Smooth muscle cell (in vitro differentiated cells): ENCODE measurements at regions not wholly inside any gene's neighbourhood (a gene's known extent, or its start where the extent isn't known, plus 50 kb on each side); places are given as distances from the start of the nearest gene placed in this dataset.
"Not testable (repeated sequence)": the region's sequence is repeated elsewhere in the genome, so short reads cannot be mapped to it uniquely, and the experiment has no call there.

ENCODE experiments used
- DNase-seq: peaks from one replicate; lab custom pipeline; 2025; ENCODE audit not compliant: unreplicated experiment; lab: John Stamatoyannopoulos, UW
- H2AFZ ChIP-seq: fragments of 200-600 bp; sonication (generic); 2 replicates; pipeline ENCODE4 v1.6.0; 2016; ENCODE audit warnings: antibody characterized with exemption, low read depth, mild to moderate bottlenecking
- H3F3A ChIP-seq: fragments of 200-600 bp; sonication (generic); 2 replicates; pipeline ENCODE4 v1.6.0; 2017; ENCODE audit warnings: antibody characterized with exemption, low read depth
- H3K27ac ChIP-seq: fragments of 200-600 bp; sonication (generic); 2 replicates; pipeline ENCODE4 v1.5.1; 2016; ENCODE audit warnings: low read depth, mild to moderate bottlenecking
- H3K27me3 ChIP-seq: fragments of 200-600 bp; sonication (generic); 2 replicates; pipeline ENCODE4 v1.6.1; 2016; ENCODE audit warnings: low read depth, mild to moderate bottlenecking
- H3K36me3 ChIP-seq: fragments of 200-600 bp; sonication (generic); 2 replicates; pipeline ENCODE4 v1.5.1; 2016; ENCODE audit warnings: low read depth
- H3K4me1 ChIP-seq: fragments of 200-600 bp; sonication (generic); 2 replicates; pipeline ENCODE4 v1.5.1; 2016; ENCODE audit warnings: low read depth
- H3K4me2 ChIP-seq: fragments of 200-600 bp; sonication (generic); 2 replicates; pipeline ENCODE4 v1.6.0; 2016; ENCODE audit warnings: mild to moderate bottlenecking
- H3K4me3 ChIP-seq: fragments of 200-600 bp; sonication (generic); 2 replicates; pipeline ENCODE4 v1.5.1; 2016; ENCODE audit warnings: mild to moderate bottlenecking
- H3K79me2 ChIP-seq: fragments of 200-600 bp; sonication (generic); 2 replicates; pipeline ENCODE4 v1.6.0; 2016; ENCODE audit warnings: low read depth, mild to moderate bottlenecking
- H3K9ac ChIP-seq: fragments of 200-600 bp; sonication (generic); 2 replicates; pipeline ENCODE4 v1.6.0; 2016; ENCODE audit warnings: low read depth
- H3K9me3 ChIP-seq: fragments of 200-600 bp; sonication (generic); replicated peaks from 2 replicates; pipeline ENCODE4 v1.5.1; 2016; ENCODE audit warnings: low read depth
- H4K20me1 ChIP-seq: fragments of 200-600 bp; sonication (generic); 2 replicates; pipeline ENCODE4 v1.6.0; 2016; ENCODE audit warnings: low read depth
- WGBS: methylation state at CpG from one replicate; pipeline ENCODE4 v1.1.7; 2016; ENCODE audit warnings: low lambda C conversion rate; 5-methylcytosine and 5-hydroxymethylcytosine counted together
- TF ChIP-seq, protein P1 (sequence below): fragments of 200-600 bp; sonication (generic); IDR thresholded peaks from 2 replicates; pipeline ENCODE4 v1.5.1; 2017; ENCODE audit warnings: borderline replicate concordance, mild to moderate bottlenecking, antibody characterized with exemption; ENCODE audit not compliant: insufficient read depth, poor library complexity, severe bottlenecking

- Histone ChIP-seq H2AFZ (no peak overlapping the region), H3F3A (no peaks in the 10 kb centered on the region), H3K79me2 (no peaks in the 10 kb centered on the region), H3K4me3 (no peak overlapping the region), H3K27me3 (no peaks in the 10 kb centered on the region), H3K9me3 (no peaks in the 10 kb centered on the region), H4K20me1 (no peaks in the 10 kb centered on the region), H3K4me2 (no peak overlapping the region), H3K4me1 (no peaks in the 10 kb centered on the region), H3K36me3 (no peaks in the 10 kb centered on the region), H3K9ac (no peak overlapping the region), H3K27ac (no peak overlapping the region)
- DNase-seq, result no peak
- TF ChIP-seq, protein P1, sequence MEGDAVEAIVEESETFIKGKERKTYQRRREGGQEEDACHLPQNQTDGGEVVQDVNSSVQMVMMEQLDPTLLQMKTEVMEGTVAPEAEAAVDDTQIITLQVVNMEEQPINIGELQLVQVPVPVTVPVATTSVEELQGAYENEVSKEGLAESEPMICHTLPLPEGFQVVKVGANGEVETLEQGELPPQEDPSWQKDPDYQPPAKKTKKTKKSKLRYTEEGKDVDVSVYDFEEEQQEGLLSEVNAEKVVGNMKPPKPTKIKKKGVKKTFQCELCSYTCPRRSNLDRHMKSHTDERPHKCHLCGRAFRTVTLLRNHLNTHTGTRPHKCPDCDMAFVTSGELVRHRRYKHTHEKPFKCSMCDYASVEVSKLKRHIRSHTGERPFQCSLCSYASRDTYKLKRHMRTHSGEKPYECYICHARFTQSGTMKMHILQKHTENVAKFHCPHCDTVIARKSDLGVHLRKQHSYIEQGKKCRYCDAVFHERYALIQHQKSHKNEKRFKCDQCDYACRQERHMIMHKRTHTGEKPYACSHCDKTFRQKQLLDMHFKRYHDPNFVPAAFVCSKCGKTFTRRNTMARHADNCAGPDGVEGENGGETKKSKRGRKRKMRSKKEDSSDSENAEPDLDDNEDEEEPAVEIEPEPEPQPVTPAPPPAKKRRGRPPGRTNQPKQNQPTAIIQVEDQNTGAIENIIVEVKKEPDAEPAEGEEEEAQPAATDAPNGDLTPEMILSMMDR, result no peak
- 58% methylated on average over 1 of the region's 1 CpG for WGBS
These were observed 255.2 kb downstream of the MDFIC start for GRCh38 chr7:115177103-115177502.

GRCh38 chr7:115172397-115172796 is 250.5 kb downstream of the MDFIC start:
- not testable (repeated sequence) for H4K20me1 ChIP-seq, H3K4me3 ChIP-seq, H3K9me3 ChIP-seq, H3K36me3 ChIP-seq, H3K79me2 ChIP-seq, H3K27ac ChIP-seq, H3K27me3 ChIP-seq, H3K9ac ChIP-seq, DNase-seq, H3F3A ChIP-seq, H3K4me1 ChIP-seq, H2AFZ ChIP-seq, H3K4me2 ChIP-seq
- WGBS, result 89% methylated on average over 8 of the region's 8 CpGs

DNA sequence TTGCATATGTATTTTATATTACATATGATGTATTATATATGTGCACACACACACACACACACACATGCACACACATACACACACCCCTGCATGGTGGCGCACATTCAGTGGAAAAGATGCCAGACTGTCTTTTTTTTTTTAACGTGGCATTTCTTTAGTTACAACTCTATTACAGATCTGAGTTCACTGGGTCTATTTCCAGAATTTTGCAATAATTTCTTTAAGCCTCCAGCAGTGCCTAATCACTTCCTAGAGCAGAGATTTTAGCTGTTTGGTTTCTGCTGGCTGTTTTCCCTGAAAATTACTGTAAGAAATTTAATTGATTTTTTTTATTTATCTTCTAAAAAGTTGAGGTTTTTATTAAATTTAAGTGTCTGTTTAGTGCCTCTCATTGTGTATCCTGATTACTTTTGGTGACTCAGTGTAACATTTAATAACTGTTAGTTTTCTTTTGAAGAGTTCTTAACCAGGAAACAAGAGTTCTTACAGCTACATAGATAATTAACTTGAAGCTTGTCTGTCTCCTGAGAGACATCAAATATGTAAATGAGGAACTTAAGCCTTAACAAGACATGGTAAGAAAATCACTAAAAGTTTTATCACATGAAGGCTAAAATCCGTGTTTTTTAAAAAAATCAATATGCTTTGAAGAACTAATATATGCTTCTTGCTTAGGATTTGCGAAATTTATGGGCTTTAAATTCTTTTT is 232.0 kb downstream of the MDFIC start:
- DNase-seq, result no peak
- WGBS, result 57% methylated on average over 4 of the region's 4 CpGs
- H2AFZ ChIP-seq, result peak overlapping the region; percentile 65
- peak overlapping the region; percentile 13 for H3K4me2 ChIP-seq
- H3K9me3 ChIP-seq, result no peaks in the 10 kb centered on the region
- H3K4me3 ChIP-seq, result no peak overlapping the region
- no peaks in the 10 kb centered on the region for H3K4me1 ChIP-seq
- no peaks in the 10 kb centered on the region for H3K27me3 ChIP-seq
- H3F3A ChIP-seq, result no peaks in the 10 kb centered on the region
- no peak overlapping the region for H3K9ac ChIP-seq
- no peaks in the 10 kb centered on the region for H4K20me1 ChIP-seq
- no peak overlapping the region for H3K27ac ChIP-seq
- no peaks in the 10 kb centered on the region for H3K36me3 ChIP-seq
- TF ChIP-seq, protein P1, result no peak
- H3K79me2 ChIP-seq, result no peaks in the 10 kb centered on the region

GRCh38 chr7:115153176-115153575 is 231.3 kb downstream of the MDFIC start:
- TF ChIP-seq, protein P1, result no peak
- DNase-seq, result no peak

More at GRCh38 chr7:115153176-115153575, 231.3 kb downstream of the MDFIC start:
- H3K36me3 ChIP-seq, result no peaks in the 10 kb centered on the region
- no peak overlapping the region for H3K9ac ChIP-seq
- H3K79me2 ChIP-seq, result no peaks in the 10 kb centered on the region
- WGBS, result 72% methylated on average over 3 of the region's 3 CpGs
- no peaks in the 10 kb centered on the region for H3K27me3 ChIP-seq
- no peaks in the 10 kb centered on the region for H3K9me3 ChIP-seq
- no peak overlapping the region for H3K4me2 ChIP-seq
- H3F3A ChIP-seq, result no peaks in the 10 kb centered on the region
- no peak overlapping the region for H3K27ac ChIP-seq
- no peaks in the 10 kb centered on the region for H4K20me1 ChIP-seq
- H3K4me1 ChIP-seq, result no peaks in the 10 kb centered on the region
- H3K4me3 ChIP-seq, result no peak overlapping the region
- H2AFZ ChIP-seq, result no peak overlapping the region
